Erythroblast (primary cell): ENCODE measurements at regions not wholly inside any gene's neighbourhood (a gene's known extent, or its start where the extent isn't known, plus 50 kb on each side); places are given as distances from the start of the nearest gene placed in this dataset.

Source experiments
- GATA1 ChIP-seq: IDR thresholded peaks from 2 replicates; pipeline ENCODE4 v1.6.1; 2011; ENCODE audit warnings: low read depth, mild to moderate bottlenecking, control low read depth, low read length, moderate library complexity
- POLR2A ChIP-seq: IDR thresholded peaks from 2 replicates; pipeline ENCODE4 v1.6.1; 2011; ENCODE audit warnings: mild to moderate bottlenecking, low read length

GRCh38 chr16:77610496-77610895 lies 111.8 kb upstream of the NUDT7 start:
- TF ChIP-seq POLR2A (no peak), GATA1 (no peak)
